Cardiac muscle cell (in vitro differentiated cells and primary cell): ENCODE measurements at regions not wholly inside any gene's neighbourhood (a gene's known extent, or its start where the extent isn't known, plus 50 kb on each side); places are given as distances from the start of the nearest gene placed in this dataset.
"Not testable (repeated sequence)": the region's sequence is repeated elsewhere in the genome, so short reads cannot be mapped to it uniquely, and the experiment has no call there.

Experiments used
- DNase-seq, 2 donors: peaks; one replicate each; pipeline versions ENCODE4 v3.0.0 to v3.0.0-alpha.2; 2010 to 2017; ENCODE audit warnings: low read depth in 1 of 2, low spot score in 1 of 2
- H3K27ac ChIP-seq: fragments of 200-600 bp; sonication (generic); 2 replicates; pipeline ENCODE4 v1.5.1; 2016
- H3K27me3 ChIP-seq: fragments of 200-600 bp; sonication (generic); 2 replicates; pipeline ENCODE4 v1.6.0; 2016; ENCODE audit warnings: control low read depth
- H3K36me3 ChIP-seq: fragments of 200-600 bp; sonication (generic); 2 replicates; pipeline ENCODE4 v1.5.1; 2016; ENCODE audit warnings: control low read depth
- H3K4me1 ChIP-seq: fragments of 200-600 bp; sonication (generic); 2 replicates; pipeline ENCODE4 v1.8.1; 2017; ENCODE audit warnings: low read depth, mild to moderate bottlenecking, mixed run types
- H3K4me3 ChIP-seq: fragments of 200-600 bp; sonication (generic); 2 replicates; pipeline ENCODE4 v1.5.1; 2016; ENCODE audit warnings: mild to moderate bottlenecking
- H3K9me3 ChIP-seq: fragments of 200-600 bp; sonication (generic); 2 replicates; pipeline ENCODE4 v1.5.1; 2017; ENCODE audit warnings: low read depth, mild to moderate bottlenecking, control low read depth
- TF ChIP-seq, protein P1 (sequence below): IDR thresholded peaks from 2 replicates; pipeline ENCODE4 v1.5.1; 2012; ENCODE audit warnings: low read depth, mild to moderate bottlenecking, low read length

DNA sequence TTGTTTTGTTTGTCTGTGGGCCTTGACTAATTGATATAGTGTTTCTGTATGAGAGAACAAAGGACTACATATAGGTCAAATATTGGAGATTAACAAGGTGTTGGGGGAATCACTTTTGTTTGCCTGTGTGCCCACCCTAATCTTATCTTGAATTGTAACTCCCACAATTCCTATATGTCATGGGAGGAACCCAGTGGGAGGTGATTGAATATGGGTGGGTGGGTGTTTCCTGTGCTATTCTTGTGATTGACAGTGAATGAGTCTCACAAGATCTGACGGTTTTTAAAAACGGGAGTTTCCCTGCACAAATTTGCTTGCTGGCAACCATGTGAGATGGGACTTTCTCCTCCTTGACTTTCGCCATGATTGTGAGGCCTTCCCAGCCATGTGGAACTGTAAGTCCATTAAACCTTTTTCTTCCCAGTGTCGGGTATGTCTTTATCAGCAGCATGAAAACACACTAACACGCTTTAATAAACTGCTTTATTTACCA is 64.9 kb upstream of the HSPB3 start:
- H3K4me1 ChIP-seq = no peaks in the 10 kb centered on the region
- no peaks in the 10 kb centered on the region for H3K27me3 ChIP-seq
- no peak overlapping the region for H3K4me3 ChIP-seq
- no peak overlapping the region for H3K27ac ChIP-seq
- TF ChIP-seq, protein P1, sequence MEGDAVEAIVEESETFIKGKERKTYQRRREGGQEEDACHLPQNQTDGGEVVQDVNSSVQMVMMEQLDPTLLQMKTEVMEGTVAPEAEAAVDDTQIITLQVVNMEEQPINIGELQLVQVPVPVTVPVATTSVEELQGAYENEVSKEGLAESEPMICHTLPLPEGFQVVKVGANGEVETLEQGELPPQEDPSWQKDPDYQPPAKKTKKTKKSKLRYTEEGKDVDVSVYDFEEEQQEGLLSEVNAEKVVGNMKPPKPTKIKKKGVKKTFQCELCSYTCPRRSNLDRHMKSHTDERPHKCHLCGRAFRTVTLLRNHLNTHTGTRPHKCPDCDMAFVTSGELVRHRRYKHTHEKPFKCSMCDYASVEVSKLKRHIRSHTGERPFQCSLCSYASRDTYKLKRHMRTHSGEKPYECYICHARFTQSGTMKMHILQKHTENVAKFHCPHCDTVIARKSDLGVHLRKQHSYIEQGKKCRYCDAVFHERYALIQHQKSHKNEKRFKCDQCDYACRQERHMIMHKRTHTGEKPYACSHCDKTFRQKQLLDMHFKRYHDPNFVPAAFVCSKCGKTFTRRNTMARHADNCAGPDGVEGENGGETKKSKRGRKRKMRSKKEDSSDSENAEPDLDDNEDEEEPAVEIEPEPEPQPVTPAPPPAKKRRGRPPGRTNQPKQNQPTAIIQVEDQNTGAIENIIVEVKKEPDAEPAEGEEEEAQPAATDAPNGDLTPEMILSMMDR = no peak
- H3K36me3 ChIP-seq = no peaks in the 10 kb centered on the region
- DNase-seq = no peak
- H3K9me3 ChIP-seq = no peaks in the 10 kb centered on the region

DNA sequence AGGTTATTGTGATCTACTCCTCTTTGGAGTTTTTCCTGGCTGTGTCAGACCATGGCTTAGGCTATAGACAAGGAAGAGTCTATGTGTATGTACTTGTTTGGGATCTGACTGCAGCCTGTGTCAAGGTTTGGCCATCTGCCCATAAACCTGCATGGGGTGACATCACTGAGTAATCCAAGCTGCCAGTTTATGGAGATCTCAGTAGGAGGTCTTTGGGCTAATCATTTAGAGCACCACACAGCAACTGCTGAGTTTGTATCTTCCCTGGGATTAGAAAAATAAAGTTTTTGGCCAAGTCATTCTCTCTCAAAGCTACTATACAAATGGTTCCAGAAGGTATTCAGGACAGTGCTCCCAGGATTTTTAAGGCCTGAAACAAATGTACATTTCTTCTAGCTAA is 65.5 kb upstream of the HSPB3 start:
- H3K27ac ChIP-seq = no peak overlapping the region
- H3K4me3 ChIP-seq = no peak overlapping the region
- peak in 1 of 2 donors; percentile 75 for DNase-seq
- no peaks in the 10 kb centered on the region for H3K36me3 ChIP-seq
- TF ChIP-seq, protein P1 = no peak
- no peaks in the 10 kb centered on the region for H3K4me1 ChIP-seq
- no peaks in the 10 kb centered on the region for H3K27me3 ChIP-seq
- H3K9me3 ChIP-seq = no peaks in the 10 kb centered on the region

DNA sequence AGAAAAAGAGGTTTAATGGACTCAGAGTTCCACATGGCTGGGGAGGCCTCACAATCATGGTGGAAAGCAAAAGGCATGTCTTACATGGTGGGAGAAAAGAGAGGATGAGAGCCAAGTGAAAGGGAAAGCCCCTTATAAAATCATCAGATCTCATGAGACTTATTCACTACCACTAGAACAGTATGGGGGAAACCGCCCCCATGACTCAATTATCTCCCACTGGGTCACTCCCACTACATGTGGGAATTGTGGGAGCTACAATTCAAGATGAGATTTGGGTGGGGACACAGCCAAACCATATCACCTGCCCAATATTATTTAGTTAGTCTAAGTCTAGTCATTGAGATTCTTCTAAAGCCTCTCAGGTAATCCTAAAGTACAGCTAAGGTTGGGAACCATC is 66.1 kb upstream of the HSPB3 start:
- H3K36me3 ChIP-seq, H3K27me3 ChIP-seq, H3K4me1 ChIP-seq, H3K9me3 ChIP-seq, H3K4me3 ChIP-seq, DNase-seq, H3K27ac ChIP-seq: not testable (repeated sequence)

DNA sequence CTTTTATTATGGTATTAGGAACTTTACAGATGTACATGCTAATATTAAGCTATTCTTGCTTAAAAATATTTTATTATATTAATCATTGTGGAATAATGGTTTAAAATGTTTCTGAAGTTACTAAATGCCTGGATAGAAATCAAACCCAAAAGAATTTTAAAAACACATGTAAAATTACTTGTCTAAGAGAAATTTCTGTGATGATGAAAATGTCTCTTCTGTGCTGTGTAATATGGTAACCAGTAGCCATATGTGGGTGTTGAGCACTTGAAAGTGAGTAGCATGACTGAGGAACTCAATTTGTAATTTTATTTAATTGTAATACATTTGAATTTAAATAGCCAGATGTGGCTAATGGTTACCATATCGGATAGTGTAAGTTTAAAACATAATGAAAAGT is 66.7 kb upstream of the HSPB3 start:
- Histone ChIP-seq H3K9me3 (no peaks in the 10 kb centered on the region), H3K27ac (no peak overlapping the region), H3K36me3 (no peaks in the 10 kb centered on the region), H3K4me1 (no peaks in the 10 kb centered on the region), H3K27me3 (no peaks in the 10 kb centered on the region), H3K4me3 (no peak overlapping the region)
- no peak for DNase-seq
- TF ChIP-seq, protein P1 = no peak

DNA sequence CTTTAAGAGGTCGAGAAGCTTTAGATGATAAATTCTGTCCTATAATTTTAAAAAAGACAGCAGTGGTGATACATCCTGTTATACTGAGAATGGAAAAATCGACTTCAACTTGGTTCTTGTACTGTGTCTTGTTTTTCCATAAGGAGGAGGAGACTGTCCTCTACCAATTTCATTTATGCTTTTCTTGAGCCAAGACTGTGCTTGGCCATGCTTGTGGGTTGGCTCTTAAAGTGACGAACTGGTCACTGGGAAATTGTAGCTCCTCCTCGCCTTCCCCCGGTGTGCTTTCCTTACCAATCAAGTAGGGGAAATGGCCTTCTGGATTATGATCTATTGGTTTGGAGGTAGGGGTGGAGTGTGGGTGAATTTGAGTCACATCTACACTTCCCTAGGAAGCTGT is 67.1 kb upstream of the HSPB3 start:
- H3K27me3 ChIP-seq = no peaks in the 10 kb centered on the region

DNA sequence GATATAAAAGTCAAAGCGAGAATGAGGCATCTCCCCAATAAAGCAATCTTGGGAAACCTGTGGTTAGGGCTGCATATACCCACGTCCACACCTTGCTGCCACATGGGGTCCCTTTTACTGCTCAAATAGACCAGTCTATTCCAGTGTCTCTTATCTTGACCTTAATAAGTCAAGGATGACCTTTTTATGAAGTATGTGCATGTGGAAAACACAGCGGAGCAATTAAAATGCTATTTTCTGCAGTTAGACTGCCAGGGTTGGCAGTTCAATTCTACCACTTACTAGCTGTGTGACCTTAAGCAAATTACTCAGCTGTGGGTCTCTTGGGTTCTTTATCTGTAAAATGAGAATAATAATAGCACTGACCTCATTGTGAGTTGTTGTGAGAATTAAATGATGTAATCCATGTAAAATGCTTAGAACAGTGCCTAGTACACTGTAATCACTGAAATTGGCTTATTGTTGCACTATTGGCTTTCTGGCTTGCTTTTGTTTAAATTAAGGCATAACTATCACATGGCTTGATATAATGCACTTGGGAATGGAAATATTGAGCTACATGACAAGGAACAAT is 67.8 kb upstream of the HSPB3 start:
- no peaks in the 10 kb centered on the region for H3K4me1 ChIP-seq
- no peak overlapping the region for H3K4me3 ChIP-seq
- H3K9me3 ChIP-seq = no peaks in the 10 kb centered on the region
- H3K36me3 ChIP-seq = no peaks in the 10 kb centered on the region
- DNase-seq = peak in 1 of 2 donors; percentile 62
- TF ChIP-seq, protein P1 = no peak
- no peak overlapping the region for H3K27ac ChIP-seq
- H3K27me3 ChIP-seq = no peaks in the 10 kb centered on the region

More for the DNA sequence above, 67.1 kb upstream of the HSPB3 start:
- no peak overlapping the region for H3K4me3 ChIP-seq
- DNase-seq = peak in 1 of 2 donors; percentile 3
- H3K4me1 ChIP-seq = no peaks in the 10 kb centered on the region
- TF ChIP-seq, protein P1 = no peak
- no peaks in the 10 kb centered on the region for H3K9me3 ChIP-seq
- H3K27ac ChIP-seq = no peak overlapping the region
- H3K36me3 ChIP-seq = no peaks in the 10 kb centered on the region
